ENCODE measurements at regions not wholly inside any gene's neighbourhood (a gene's known extent, or its start where the extent isn't known, plus 50 kb on each side); places are given as distances from the start of the nearest gene placed in this dataset.

GRCh38 chr5:91776249-91776648, 393.1 kb upstream of the ARRDC3 start:
- TF ChIP-seq, protein P1, sequence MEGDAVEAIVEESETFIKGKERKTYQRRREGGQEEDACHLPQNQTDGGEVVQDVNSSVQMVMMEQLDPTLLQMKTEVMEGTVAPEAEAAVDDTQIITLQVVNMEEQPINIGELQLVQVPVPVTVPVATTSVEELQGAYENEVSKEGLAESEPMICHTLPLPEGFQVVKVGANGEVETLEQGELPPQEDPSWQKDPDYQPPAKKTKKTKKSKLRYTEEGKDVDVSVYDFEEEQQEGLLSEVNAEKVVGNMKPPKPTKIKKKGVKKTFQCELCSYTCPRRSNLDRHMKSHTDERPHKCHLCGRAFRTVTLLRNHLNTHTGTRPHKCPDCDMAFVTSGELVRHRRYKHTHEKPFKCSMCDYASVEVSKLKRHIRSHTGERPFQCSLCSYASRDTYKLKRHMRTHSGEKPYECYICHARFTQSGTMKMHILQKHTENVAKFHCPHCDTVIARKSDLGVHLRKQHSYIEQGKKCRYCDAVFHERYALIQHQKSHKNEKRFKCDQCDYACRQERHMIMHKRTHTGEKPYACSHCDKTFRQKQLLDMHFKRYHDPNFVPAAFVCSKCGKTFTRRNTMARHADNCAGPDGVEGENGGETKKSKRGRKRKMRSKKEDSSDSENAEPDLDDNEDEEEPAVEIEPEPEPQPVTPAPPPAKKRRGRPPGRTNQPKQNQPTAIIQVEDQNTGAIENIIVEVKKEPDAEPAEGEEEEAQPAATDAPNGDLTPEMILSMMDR (IDR thresholded peaks at IDR 0.05 in 8 of 11, conservative IDR thresholded peaks at IDR 0.05 in 3 of 11), result no peak
- no peak for TF ChIP-seq POLR2AphosphoS5 (IDR thresholded peaks at IDR 0.05)
- TF ChIP-seq POLR2A (IDR thresholded peaks at IDR 0.05), result no peak

Data from spleen (tissue), 7 donors.